HEK293 (cell line): ENCODE measurements at regions not wholly inside any gene's neighbourhood (a gene's known extent, or its start where the extent isn't known, plus 50 kb on each side); places are given as distances from the start of the nearest gene placed in this dataset.

Source experiments
- CTCF ChIA-PET: fragments of 350-600 bp; formaldehyde crosslinking; extraction: SDS; loops from one replicate; lab custom pipeline; 2021; ENCODE audit warnings: antibody characterized with exemption; lab: Yijun Ruan, JAX
- POLR2A ChIA-PET: fragments of 300-600 bp; formaldehyde crosslinking; extraction: SDS; loops from one replicate; lab custom pipeline; 2020; ENCODE audit warnings: antibody characterized with exemption, inconsistent platforms; lab: Yijun Ruan, JAX
- H3K27ac ChIP-seq: fragments of 200-500 bp; sonication (Bioruptor generic); 2 replicates; pipeline ENCODE4 v1.5.1; 2014; ENCODE audit warnings: low read depth, low read length, control low read depth, inconsistent platforms; ENCODE audit errors: extremely low read depth
- H3K36me3 ChIP-seq, 2 experiments: fragments of 200-500 bp in 1 of 2; sonication (Bioruptor generic) in 1 of 2; 1 replicate in 1 of 2; 2 replicates in 1 of 2; pipeline ENCODE4 v1.5.1; 2014 to 2017; ENCODE audit warnings: inconsistent platforms in 2 of 2, low read length in 2 of 2; ENCODE audit not compliant: control insufficient read depth in 2 of 2, insufficient read depth in 1 of 2
- H3K4me1 ChIP-seq: fragments of 200-500 bp; sonication (Bioruptor generic); 2 replicates; pipeline ENCODE4 v1.5.1; 2014; ENCODE audit warnings: mild to moderate bottlenecking, low read length, inconsistent platforms; ENCODE audit not compliant: control insufficient read depth, insufficient read depth
- H3K4me3 ChIP-seq: 2 replicates; pipeline ENCODE4 v1.5.1; 2011; ENCODE audit warnings: low read depth, mild to moderate bottlenecking, control low read depth, low read length, moderate library complexity
- H3K9me3 ChIP-seq: fragments of 200-500 bp; sonication (Bioruptor generic); 2 replicates; pipeline ENCODE4 v1.5.1; 2014; ENCODE audit warnings: low read depth, low read length, inconsistent platforms; ENCODE audit not compliant: control insufficient read depth, insufficient read depth
- AEBP2 ChIP-seq: fragments of 450-650 bp; formaldehyde crosslinking; IDR thresholded peaks from 2 replicates; pipeline ENCODE4 v1.5.1; 2016; ENCODE audit warnings: missing biosample characterization, missing genetic modification characterization, borderline replicate concordance
- ATF2 ChIP-seq: fragments of 450-650 bp; formaldehyde crosslinking; IDR thresholded peaks from 2 replicates; pipeline ENCODE4 v1.5.1; 2016; ENCODE audit warnings: missing biosample characterization, missing genetic modification characterization, low read depth
- BCL11A ChIP-seq: fragments of 450-650 bp; formaldehyde crosslinking; IDR thresholded peaks from 2 replicates; pipeline ENCODE4 v1.5.1; 2016; ENCODE audit warnings: low read depth, missing biosample characterization, missing genetic modification characterization
- BCL11B ChIP-seq: fragments of 450-650 bp; formaldehyde crosslinking; IDR thresholded peaks from 2 replicates; pipeline ENCODE4 v1.5.1; 2016; ENCODE audit warnings: low read depth, missing biosample characterization, missing genetic modification characterization
- MEIS1 ChIP-seq: sonication (generic); formaldehyde crosslinking; IDR thresholded peaks from 2 replicates; pipeline ENCODE4 v1.8.1; 2022; ENCODE audit warnings: missing genetic modification reagents, mild to moderate bottlenecking, borderline replicate concordance
- SALL2 ChIP-seq: fragments of 450-650 bp; formaldehyde crosslinking; IDR thresholded peaks from 2 replicates; pipeline ENCODE4 v1.5.0; 2017; ENCODE audit warnings: missing biosample characterization, mild to moderate bottlenecking, missing genetic modification characterization, borderline replicate concordance
- TCF7L2 ChIP-seq: IDR thresholded peaks from 2 replicates; pipeline ENCODE4 v1.6.1; 2011; ENCODE audit warnings: low read depth, mild to moderate bottlenecking, inconsistent platforms, low read length, moderate library complexity, borderline replicate concordance
- ZBTB6 ChIP-seq: fragments of 450-650 bp; formaldehyde crosslinking; IDR thresholded peaks from 2 replicates; pipeline ENCODE4 v1.5.1; 2017; ENCODE audit warnings: missing biosample characterization, missing genetic modification characterization
- ZNF146 ChIP-seq: fragments of 450-650 bp; formaldehyde crosslinking; IDR thresholded peaks from 2 replicates; pipeline ENCODE4 v1.5.1; 2016; ENCODE audit warnings: missing biosample characterization, missing genetic modification characterization
- ZNF274 ChIP-seq, 2 experiments: fragments of 200-500 bp in 1 of 2; fragments of 450-650 bp in 1 of 2; sonication (Bioruptor generic) in 1 of 2; formaldehyde crosslinking in 1 of 2; IDR thresholded peaks; 2 replicates each; pipeline versions ENCODE4 v1.5.1 to v1.6.1; 2014 to 2016; ENCODE audit warnings: borderline replicate concordance in 1 of 2, inconsistent platforms in 1 of 2, low read length in 1 of 2, missing biosample characterization in 1 of 2, missing genetic modification characterization in 1 of 2
- ZNF48 ChIP-seq: fragments of 450-650 bp; formaldehyde crosslinking; IDR thresholded peaks from 2 replicates; pipeline ENCODE4 v1.5.1; 2016; ENCODE audit warnings: missing biosample characterization, missing genetic modification characterization
- ZNF529 ChIP-seq: fragments of 450-650 bp; formaldehyde crosslinking; IDR thresholded peaks from 2 replicates; pipeline ENCODE4 v1.5.1; 2017; ENCODE audit warnings: missing genetic modification characterization, missing biosample characterization; ENCODE audit not compliant: insufficient replicate concordance
- ZNF560 ChIP-seq: fragments of 450-650 bp; formaldehyde crosslinking; IDR thresholded peaks from 2 replicates; pipeline ENCODE4 v1.5.1; 2017; ENCODE audit warnings: missing biosample characterization, missing genetic modification characterization, borderline replicate concordance
- ZNF561 ChIP-seq: fragments of 450-650 bp; IDR thresholded peaks from 2 replicates; pipeline ENCODE4 v1.5.1; 2018; ENCODE audit warnings: missing biosample characterization, missing genetic modification characterization, borderline replicate concordance
- ZNF580 ChIP-seq: fragments of 450-650 bp; formaldehyde crosslinking; IDR thresholded peaks from 2 replicates; pipeline ENCODE4 v1.5.1; 2016; ENCODE audit warnings: missing biosample characterization, missing genetic modification characterization
- ZNF621 ChIP-seq: fragments of 450-650 bp; formaldehyde crosslinking; IDR thresholded peaks from 2 replicates; pipeline ENCODE4 v1.5.1; 2017; ENCODE audit warnings: missing biosample characterization, missing genetic modification characterization
- ZNF791 ChIP-seq: fragments of 450-650 bp; formaldehyde crosslinking; IDR thresholded peaks from 2 replicates; pipeline ENCODE4 v1.5.1; 2016; ENCODE audit warnings: missing biosample characterization, missing genetic modification characterization
- ZNF830 ChIP-seq: fragments of 450-650 bp; IDR thresholded peaks from 2 replicates; pipeline ENCODE4 v1.5.0; 2018; ENCODE audit warnings: missing biosample characterization, missing genetic modification characterization, low read depth, mild to moderate bottlenecking, moderate library complexity
- ZNF837 ChIP-seq: fragments of 450-650 bp; formaldehyde crosslinking; IDR thresholded peaks from 2 replicates; pipeline ENCODE4 v1.5.1; 2016; ENCODE audit warnings: missing biosample characterization, missing genetic modification characterization
- TF ChIP-seq, protein P1 (sequence below): fragments of 450-650 bp; formaldehyde crosslinking; IDR thresholded peaks from 2 replicates; pipeline ENCODE4 v1.5.1; 2016; ENCODE audit warnings: missing biosample characterization, missing genetic modification characterization

DNA sequence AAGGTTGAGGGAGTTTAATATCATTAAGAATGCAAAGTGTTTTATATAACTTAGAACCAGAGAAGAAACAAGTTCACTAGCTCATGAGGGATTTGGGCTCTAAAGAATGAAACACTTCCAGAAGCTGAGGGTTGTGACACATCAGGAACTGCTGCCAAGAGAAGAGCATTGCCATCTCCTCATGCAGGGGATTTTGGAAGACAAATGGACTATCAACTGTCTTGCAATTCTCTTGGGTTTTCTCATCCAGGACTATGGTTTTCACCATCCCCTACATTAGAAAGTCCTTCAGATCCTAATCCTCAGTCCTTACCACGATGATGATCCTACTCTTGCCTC, 59.7 kb upstream of the KL start (continued):
- no peak for TF ChIP-seq ATF2 (tag by site-specific recombination)
- TF ChIP-seq ZNF791 (tag by site-specific recombination) = no peak
- TF ChIP-seq BCL11B = no peak
- TF ChIP-seq, all 188 proteins: peak for 0

DNA sequence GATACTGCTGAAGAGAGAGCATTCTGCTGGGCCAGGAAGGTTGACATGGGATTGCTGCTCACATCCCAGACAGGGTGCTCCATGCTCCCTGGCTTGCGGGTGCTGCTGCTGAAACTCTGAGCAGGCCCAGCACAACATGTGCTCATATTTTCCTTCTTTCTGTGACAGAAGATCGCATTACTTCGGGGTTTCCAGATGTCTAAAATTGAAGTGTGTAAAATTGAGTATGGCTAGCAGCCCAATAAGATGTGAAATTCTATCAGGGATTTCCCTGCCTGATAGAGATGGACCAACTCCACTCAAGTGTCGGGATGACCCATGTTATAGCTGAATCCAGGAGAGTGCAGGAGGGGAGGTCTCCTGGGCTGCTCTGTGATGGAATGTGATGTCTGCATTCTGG, 55.6 kb upstream of the KL start:
- Histone ChIP-seq H3K36me3 (no peaks in the 10 kb centered on the region), H3K9me3 (no peaks in the 10 kb centered on the region)
- no peak for TF ChIP-seq ZNF560
- no peak for TF ChIP-seq ZNF48
- no peak for TF ChIP-seq MEIS1 (CRISPR knock-in tag)
- TF ChIP-seq, protein P1, sequence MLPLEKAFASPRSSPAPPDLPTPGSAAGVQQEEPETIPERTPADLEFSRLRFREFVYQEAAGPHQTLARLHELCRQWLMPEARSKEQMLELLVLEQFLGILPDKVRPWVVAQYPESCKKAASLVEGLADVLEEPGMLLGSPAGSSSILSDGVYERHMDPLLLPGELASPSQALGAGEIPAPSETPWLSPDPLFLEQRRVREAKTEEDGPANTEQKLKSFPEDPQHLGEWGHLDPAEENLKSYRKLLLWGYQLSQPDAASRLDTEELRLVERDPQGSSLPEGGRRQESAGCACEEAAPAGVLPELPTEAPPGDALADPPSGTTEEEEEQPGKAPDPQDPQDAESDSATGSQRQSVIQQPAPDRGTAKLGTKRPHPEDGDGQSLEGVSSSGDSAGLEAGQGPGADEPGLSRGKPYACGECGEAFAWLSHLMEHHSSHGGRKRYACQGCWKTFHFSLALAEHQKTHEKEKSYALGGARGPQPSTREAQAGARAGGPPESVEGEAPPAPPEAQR = no peak
- TF ChIP-seq ZNF830 (tag by site-specific recombination) = no peak
- TF ChIP-seq ZNF580 (tag by site-specific recombination) = no peak
- TF ChIP-seq TCF7L2 = no peak
- TF ChIP-seq AEBP2 = no peak
- TF ChIP-seq ZNF146 (tag by site-specific recombination) = no peak
- TF ChIP-seq ZNF621 (tag by site-specific recombination) = no peak
- TF ChIP-seq BCL11A = no peak
- no peak for TF ChIP-seq ZNF274 (IDR thresholded peaks at IDR 0.05; ENCODE audit: low read length)
- TF ChIP-seq ZNF274 (tag by site-specific recombination; IDR thresholded peaks at IDR 0.05; ENCODE audit: borderline replicate concordance) = no peak
- TF ChIP-seq SALL2 (tag by site-specific recombination) = no peak
- no peak for TF ChIP-seq BCL11B
- TF ChIP-seq ZNF529 (tag by site-specific recombination) = no peak
- TF ChIP-seq ZNF837 = no peak
- TF ChIP-seq ZNF561 (tag by site-specific recombination) = no peak
- TF ChIP-seq ZBTB6 (tag by site-specific recombination) = no peak
- TF ChIP-seq, all 188 proteins: peak for 0
- H3K4me1 ChIP-seq = no peaks in the 10 kb centered on the region
- H3K27ac ChIP-seq = no peak overlapping the region
- H3K4me3 ChIP-seq = no peak overlapping the region
- POLR2A ChIA-PET = no interaction called here
- CTCF ChIA-PET = no interaction called here
